WTC11 (cell line): ENCODE measurements at regions not wholly inside any gene's neighbourhood (a gene's known extent, or its start where the extent isn't known, plus 50 kb on each side); places are given as distances from the start of the nearest gene placed in this dataset.

Source experiments
- ATAC-seq: fragments of 200-7000 bp; cut with Tn5 transposase; 2 replicates; pipeline ENCODE4 v1.10.0; 2021; ENCODE audit warnings: mild to moderate bottlenecking, moderate library complexity
- CTCF ChIA-PET: fragments of 300-600 bp; sonication (Branson Sonifier 250); formaldehyde crosslinking; loops from one replicate; lab custom pipeline; 2021; ENCODE audit warnings: antibody characterized with exemption; lab: Charles Lee
- POLR2A ChIA-PET: fragments of 350-600 bp; sonication (Branson Sonifier 250); formaldehyde crosslinking; loops from one replicate; lab custom pipeline; 2021; ENCODE audit warnings: antibody characterized with exemption; lab: Charles Lee
- DNase-seq: peaks from one replicate; pipeline ENCODE4 v3.0.0; 2021; ENCODE audit warnings: low spot score
- H3K27ac Mint-ChIP-seq: 2 replicates; pipeline ENCODE4 v1.8.0; 2021; ENCODE audit warnings: mixed read lengths
- H3K27me3 Mint-ChIP-seq: 2 replicates; pipeline ENCODE4 v1.8.0; 2021; ENCODE audit warnings: low read depth, mild to moderate bottlenecking, moderate library complexity, mixed read lengths
- H3K36me3 Mint-ChIP-seq: 2 replicates; pipeline ENCODE4 v1.8.0; 2021; ENCODE audit warnings: mixed read lengths
- H3K4me1 Mint-ChIP-seq: 2 replicates; pipeline ENCODE4 v1.8.0; 2022; ENCODE audit warnings: mixed read lengths
- H3K4me3 Mint-ChIP-seq: 2 replicates; pipeline ENCODE4 v1.8.0; 2021; ENCODE audit warnings: mild to moderate bottlenecking, moderate library complexity, mixed read lengths
- H3K9me3 Mint-ChIP-seq: 2 replicates; pipeline ENCODE4 v1.8.0; 2021; ENCODE audit warnings: mixed read lengths
- ATF3 ChIP-seq: sonication (generic); formaldehyde crosslinking; conservative IDR thresholded peaks from 2 replicates; pipeline ENCODE4 v1.8.1; 2022; ENCODE audit warnings: mild to moderate bottlenecking, missing genetic modification reagents
- CDX4 ChIP-seq: fragments of 250-450 bp; sonication (Bioruptor Pico); IDR thresholded peaks from 2 replicates; pipeline ENCODE4 v1.9.0; 2021; ENCODE audit warnings: moderate library complexity, mild to moderate bottlenecking, inconsistent platforms, borderline replicate concordance
- CREM ChIP-seq: sonication (generic); formaldehyde crosslinking; IDR thresholded peaks from 2 replicates; pipeline ENCODE4 v1.8.1; 2022; ENCODE audit warnings: mild to moderate bottlenecking, missing genetic modification reagents, moderate library complexity
- CTCF ChIP-seq: fragments of 200-600 bp; IDR thresholded peaks from 2 replicates; pipeline ENCODE4 v1.8.0; 2022; ENCODE audit warnings: antibody characterized with exemption
- E2F4 ChIP-seq: sonication (generic); formaldehyde crosslinking; IDR thresholded peaks from 2 replicates; pipeline ENCODE4 v1.8.1; 2022; ENCODE audit warnings: low read depth, mild to moderate bottlenecking, moderate library complexity, missing genetic modification reagents, borderline replicate concordance
- E2F5 ChIP-seq: sonication (generic); formaldehyde crosslinking; IDR thresholded peaks from 2 replicates; pipeline ENCODE4 v1.8.1; 2022; ENCODE audit warnings: mild to moderate bottlenecking, moderate library complexity, missing genetic modification reagents
- ESRRA ChIP-seq: sonication (generic); formaldehyde crosslinking; IDR thresholded peaks from 2 replicates; pipeline ENCODE4 v1.8.1; 2022; ENCODE audit warnings: mild to moderate bottlenecking, missing genetic modification reagents, borderline replicate concordance
- HMGA2 ChIP-seq: fragments of 250-450 bp; sonication (Bioruptor Pico); IDR thresholded peaks from 2 replicates; pipeline ENCODE4 v1.4.0; 2021; ENCODE audit warnings: mild to moderate bottlenecking, moderate library complexity
- JAZF1 ChIP-seq: fragments of 250-450 bp; sonication (Bioruptor Pico); IDR thresholded peaks from 2 replicates; pipeline ENCODE4 v1.9.0; 2021; ENCODE audit warnings: moderate library complexity, mild to moderate bottlenecking, inconsistent platforms
- NFE2L1 ChIP-seq: sonication (generic); formaldehyde crosslinking; IDR thresholded peaks from 2 replicates; pipeline ENCODE4 v1.8.1; 2023; ENCODE audit warnings: missing genetic modification reagents
- NR3C1 ChIP-seq: sonication (generic); formaldehyde crosslinking; conservative IDR thresholded peaks from 2 replicates; pipeline ENCODE4 v1.8.1; 2023; ENCODE audit warnings: low read depth, mild to moderate bottlenecking, missing genetic modification reagents
- OVOL2 ChIP-seq: fragments of 250-450 bp; sonication (Bioruptor Pico); IDR thresholded peaks from 2 replicates; pipeline ENCODE4 v1.9.0; 2021; ENCODE audit warnings: mild to moderate bottlenecking, borderline replicate concordance
- PRDM15 ChIP-seq: sonication (generic); formaldehyde crosslinking; IDR thresholded peaks from 2 replicates; pipeline ENCODE4 v1.8.0; 2022; ENCODE audit warnings: missing genetic modification reagents
- RELA ChIP-seq: sonication (generic); formaldehyde crosslinking; IDR thresholded peaks from 2 replicates; pipeline ENCODE4 v1.8.1; 2022; ENCODE audit warnings: missing genetic modification reagents, mild to moderate bottlenecking, borderline replicate concordance
- SMAD3 ChIP-seq: sonication (generic); formaldehyde crosslinking; IDR thresholded peaks from 2 replicates; pipeline ENCODE4 v1.8.0; 2022; ENCODE audit warnings: missing genetic modification reagents, mild to moderate bottlenecking, borderline replicate concordance
- TCF7 ChIP-seq: sonication (generic); formaldehyde crosslinking; IDR thresholded peaks from 2 replicates; pipeline ENCODE4 v1.8.0; 2022; ENCODE audit warnings: mild to moderate bottlenecking, low read depth, missing genetic modification reagents, moderate library complexity
- TEAD4 ChIP-seq: sonication (generic); formaldehyde crosslinking; IDR thresholded peaks from 2 replicates; pipeline ENCODE4 v1.8.0; 2022; ENCODE audit warnings: mild to moderate bottlenecking, missing genetic modification reagents
- USF1 ChIP-seq: sonication (generic); formaldehyde crosslinking; IDR thresholded peaks from 2 replicates; pipeline ENCODE4 v1.8.0; 2022; ENCODE audit warnings: mild to moderate bottlenecking, missing genetic modification reagents
- USF2 ChIP-seq: sonication (generic); formaldehyde crosslinking; IDR thresholded peaks from 2 replicates; pipeline ENCODE4 v1.8.1; 2023; ENCODE audit warnings: mild to moderate bottlenecking, missing genetic modification reagents, moderate library complexity
- ZNF121 ChIP-seq: sonication (generic); formaldehyde crosslinking; IDR thresholded peaks from 2 replicates; pipeline ENCODE4 v1.8.0; 2023; ENCODE audit warnings: missing genetic modification reagents
- ZNF138 ChIP-seq: sonication (generic); formaldehyde crosslinking; conservative IDR thresholded peaks from 2 replicates; pipeline ENCODE4 v1.8.1; 2022; ENCODE audit warnings: mild to moderate bottlenecking, moderate library complexity, missing genetic modification reagents
- ZNF232 ChIP-seq: sonication (generic); formaldehyde crosslinking; IDR thresholded peaks from 2 replicates; pipeline ENCODE4 v1.8.0; 2022; ENCODE audit warnings: mild to moderate bottlenecking, missing genetic modification reagents
- ZNF512 ChIP-seq: sonication (generic); formaldehyde crosslinking; IDR thresholded peaks from 2 replicates; pipeline ENCODE4 v1.8.1; 2022; ENCODE audit warnings: missing genetic modification reagents, borderline replicate concordance

- DNase-seq (no peak), ATAC-seq (no peak)
- peaks cover 27% of the 10 kb centered on the region for H3K9me3 Mint-ChIP-seq
- no peak for TF ChIP-seq USF2 (CRISPR knock-in tag)
- no peak for TF ChIP-seq NR3C1
- TF ChIP-seq CREM (CRISPR knock-in tag), result no peak
- no peak for TF ChIP-seq PRDM15 (CRISPR knock-in tag)
- TF ChIP-seq RELA (CRISPR knock-in tag), result no peak
- no peak for TF ChIP-seq HMGA2
- peaks cover 8% of the 10 kb centered on the region; the same call in 1 of the 2 replicates for H3K27me3 Mint-ChIP-seq
- H3K36me3 Mint-ChIP-seq, result peaks cover 11% of the 10 kb centered on the region
- H3K4me1 Mint-ChIP-seq, result peaks cover 30% of the 10 kb centered on the region
- H3K4me3 Mint-ChIP-seq, result no peak overlapping the region
- CTCF ChIA-PET, result interaction anchor here (0.8 kb wide), 1 partner anchor 274 kb away, joined by 4 read pairs; no protein-coding TSS in a partner anchor
- POLR2A ChIA-PET, result no interaction called here
- H3K27ac Mint-ChIP-seq, result no peak overlapping the region
These were observed 157.3 kb upstream of the GRAMD2B start for GRCh38 chr5:126265917-126266316.

- Mint-ChIP-seq H3K4me3 (no peak overlapping the region), H3K36me3 (peaks cover 4% of the 10 kb centered on the region; the same call in 1 of the 2 replicates), H3K27me3 (peaks cover 8% of the 10 kb centered on the region; the same call in 1 of the 2 replicates), H3K4me1 (peaks cover 30% of the 10 kb centered on the region), H3K27ac (no peak overlapping the region), H3K9me3 (peaks cover 12% of the 10 kb centered on the region)
- ChIA-PET POLR2A (no interaction called here), CTCF (no interaction called here)
- ATAC-seq (no peak), DNase-seq (no peak)
- TF ChIP-seq ATF3 (CRISPR knock-in tag), result no peak
- no peak for TF ChIP-seq ESRRA (CRISPR knock-in tag)
- no peak for TF ChIP-seq TCF7 (CRISPR knock-in tag)
- no peak for TF ChIP-seq JAZF1 (CRISPR knock-in tag)
- no peak for TF ChIP-seq USF1 (CRISPR knock-in tag)
- no peak for TF ChIP-seq ZNF121 (CRISPR knock-in tag)
- TF ChIP-seq E2F5 (CRISPR knock-in tag), result no peak
- no peak for TF ChIP-seq SMAD3 (CRISPR knock-in tag)
- no peak for TF ChIP-seq OVOL2 (CRISPR knock-in tag)
- TF ChIP-seq E2F4 (CRISPR knock-in tag), result no peak
- TF ChIP-seq ZNF138 (CRISPR knock-in tag), result no peak
- no peak for TF ChIP-seq ZNF232 (CRISPR knock-in tag)
- no peak for TF ChIP-seq TEAD4
- no peak for TF ChIP-seq NFE2L1
- no peak for TF ChIP-seq CTCF
- no peak for TF ChIP-seq ZNF512 (CRISPR knock-in tag)
- TF ChIP-seq CDX4 (CRISPR knock-in tag), result no peak
These were observed 155.8 kb upstream of the GRAMD2B start for GRCh38 chr5:126267438-126267837.
